B cell (primary cell): ENCODE measurements at regions not wholly inside any gene's neighbourhood (a gene's known extent, or its start where the extent isn't known, plus 50 kb on each side); places are given as distances from the start of the nearest gene placed in this dataset.

Experiments used
- ATAC-seq: fragments of 200-7000 bp; cut with Tn5 transposase; one replicate; pipeline ENCODE4 v1.10.0; 2021; ENCODE audit warnings: low read depth, mild to moderate bottlenecking, moderate number of reproducible peaks, moderate library complexity
- CTCF ChIA-PET: fragments of 350-600 bp; sonication (Branson Sonifier 250); formaldehyde crosslinking; loops from one replicate; lab custom pipeline; 2021; ENCODE audit warnings: antibody characterized with exemption, inconsistent platforms; lab: Charles Lee
- POLR2A ChIA-PET: fragments of 350-600 bp; sonication (Branson Sonifier 250); formaldehyde crosslinking; loops from one replicate; lab custom pipeline; 2021; ENCODE audit warnings: antibody characterized with exemption; lab: Charles Lee
- DNase-seq: peaks from one replicate; pipeline ENCODE4 v3.0.0; 2013
- H2AFZ ChIP-seq: 2 replicates; pipeline ENCODE4 v1.6.1; 2012; ENCODE audit warnings: mild to moderate bottlenecking, low read depth, low read length; ENCODE audit not compliant: insufficient read depth, poor library complexity, severe bottlenecking
- H3K27ac ChIP-seq, 2 donors: 1 replicate in 1 of 2; 2 replicates in 1 of 2; pipeline ENCODE4 v1.5.1; 2012 to 2013; ENCODE audit warnings: low read length in 2 of 2, mild to moderate bottlenecking in 2 of 2, moderate library complexity in 1 of 2
- H3K27me3 ChIP-seq, 4 experiments: fragments of 200-600 bp in 1 of 4; sonication (generic) in 1 of 4; replicated peaks in 1 of 4; 1 replicate in 2 of 4; 2 replicates in 2 of 4; pipeline versions ENCODE4 v1.6.1 to v1.7.0; 2013 to 2016; ENCODE audit warnings: low read length in 3 of 4, mild to moderate bottlenecking in 2 of 4, mixed read lengths in 1 of 4, moderate library complexity in 1 of 4; ENCODE audit not compliant: insufficient read depth in 4 of 4, control insufficient read depth in 3 of 4; ENCODE audit errors: control extremely low read depth in 1 of 4
- H3K36me3 ChIP-seq, 2 experiments: replicated peaks in 1 of 2; 1 replicate in 1 of 2; 2 replicates in 1 of 2; pipeline versions ENCODE4 v1.6.1 to v1.7.1; 2013; ENCODE audit warnings: low read length in 1 of 2; ENCODE audit not compliant: insufficient read depth in 2 of 2, control insufficient read depth in 1 of 2; ENCODE audit errors: control extremely low read depth in 1 of 2, extremely low read depth in 1 of 2
- H3K4me1 ChIP-seq, 2 donors: fragments of 200-600 bp in 1 of 2; sonication (generic) in 1 of 2; 1 replicate in 1 of 2; 2 replicates in 1 of 2; pipeline versions ENCODE4 v1.5.1 to v1.6.1; 2013 to 2017; ENCODE audit warnings: low read length in 2 of 2; ENCODE audit not compliant: control insufficient read depth in 2 of 2, insufficient read depth in 2 of 2
- H3K4me2 ChIP-seq: replicated peaks from 2 replicates; pipeline ENCODE3; 2012; ENCODE audit warnings: mild to moderate bottlenecking, low read depth, low read length; ENCODE audit not compliant: poor library complexity, severe bottlenecking
- H3K4me3 ChIP-seq, 5 experiments: fragments of 200-600 bp in 1 of 5; sonication (generic) in 1 of 5; 1 replicate in 3 of 5; 2 replicates in 2 of 5; pipeline versions ENCODE4 v1.5.1 to v1.7.0; 2011 to 2016; ENCODE audit warnings: low read length in 4 of 5, mild to moderate bottlenecking in 4 of 5, low read depth in 2 of 5, control low read depth in 1 of 5, moderate library complexity in 1 of 5; ENCODE audit not compliant: insufficient read depth in 1 of 5; ENCODE audit errors: control extremely low read depth in 1 of 5, extremely low read depth in 1 of 5
- H3K79me2 ChIP-seq: fragments of 200-600 bp; sonication (generic); one replicate; pipeline ENCODE4 v1.6.0; 2016; ENCODE audit warnings: low read length; ENCODE audit not compliant: control insufficient read depth, insufficient read depth
- H3K9ac ChIP-seq: fragments of 200-600 bp; sonication (generic); 2 replicates; pipeline ENCODE4 v1.6.1; 2017; ENCODE audit warnings: mild to moderate bottlenecking, low read length, moderate library complexity
- H3K9me3 ChIP-seq, 3 donors: one replicate each; pipeline versions ENCODE4 v1.6.1 to v1.7.1; 2013; ENCODE audit warnings: low read length in 2 of 3; ENCODE audit not compliant: control insufficient read depth in 2 of 3, insufficient read depth in 1 of 3; ENCODE audit errors: control extremely low read depth in 1 of 3
- H4K20me1 ChIP-seq: 2 replicates; pipeline ENCODE4 v1.6.0; 2012; ENCODE audit warnings: mild to moderate bottlenecking, low read length; ENCODE audit not compliant: insufficient read depth, control insufficient read depth, poor library complexity, severe bottlenecking
- H3K27ac Mint-ChIP-seq: one replicate; pipeline ENCODE4 v1.8.0; 2021; ENCODE audit warnings: mixed read lengths
- H3K27me3 Mint-ChIP-seq: one replicate; pipeline ENCODE4 v1.8.0; 2021; ENCODE audit warnings: mixed read lengths
- H3K4me1 Mint-ChIP-seq: one replicate; pipeline ENCODE4 v1.8.0; 2021; ENCODE audit warnings: mixed read lengths
- H3K4me3 Mint-ChIP-seq: one replicate; pipeline ENCODE4 v1.8.0; 2021; ENCODE audit warnings: mixed read lengths
- H3K9me3 Mint-ChIP-seq: one replicate; pipeline ENCODE4 v1.8.0; 2022; ENCODE audit warnings: mixed read lengths; ENCODE audit not compliant: insufficient read depth
- EZH2 ChIP-seq: IDR thresholded peaks from 2 replicates; pipeline ENCODE4 v1.6.1; 2012; ENCODE audit warnings: borderline replicate concordance, low read depth, mild to moderate bottlenecking, moderate library complexity, low read length; ENCODE audit not compliant: insufficient read depth, poor library complexity, severe bottlenecking
- WGBS: methylation state at CpG from one replicate; pipeline ENCODE4 v1.1.5; 2013; ENCODE audit warnings: missing lambda C conversion rate; ENCODE audit not compliant: insufficient coverage; 5-methylcytosine and 5-hydroxymethylcytosine counted together
- intact Hi-C: fragments of 100-400 bp; cut with micrococcal nuclease; formaldehyde crosslinking; loops from one replicate; pipeline ENCODE4 v1.10.0; 2022
- TF ChIP-seq, protein P1 (sequence below): fragments of 200-600 bp; IDR thresholded peaks from one replicate; pipeline ENCODE4 v1.8.0; 2022; ENCODE audit warnings: antibody characterized with exemption, mild to moderate bottlenecking

DNA sequence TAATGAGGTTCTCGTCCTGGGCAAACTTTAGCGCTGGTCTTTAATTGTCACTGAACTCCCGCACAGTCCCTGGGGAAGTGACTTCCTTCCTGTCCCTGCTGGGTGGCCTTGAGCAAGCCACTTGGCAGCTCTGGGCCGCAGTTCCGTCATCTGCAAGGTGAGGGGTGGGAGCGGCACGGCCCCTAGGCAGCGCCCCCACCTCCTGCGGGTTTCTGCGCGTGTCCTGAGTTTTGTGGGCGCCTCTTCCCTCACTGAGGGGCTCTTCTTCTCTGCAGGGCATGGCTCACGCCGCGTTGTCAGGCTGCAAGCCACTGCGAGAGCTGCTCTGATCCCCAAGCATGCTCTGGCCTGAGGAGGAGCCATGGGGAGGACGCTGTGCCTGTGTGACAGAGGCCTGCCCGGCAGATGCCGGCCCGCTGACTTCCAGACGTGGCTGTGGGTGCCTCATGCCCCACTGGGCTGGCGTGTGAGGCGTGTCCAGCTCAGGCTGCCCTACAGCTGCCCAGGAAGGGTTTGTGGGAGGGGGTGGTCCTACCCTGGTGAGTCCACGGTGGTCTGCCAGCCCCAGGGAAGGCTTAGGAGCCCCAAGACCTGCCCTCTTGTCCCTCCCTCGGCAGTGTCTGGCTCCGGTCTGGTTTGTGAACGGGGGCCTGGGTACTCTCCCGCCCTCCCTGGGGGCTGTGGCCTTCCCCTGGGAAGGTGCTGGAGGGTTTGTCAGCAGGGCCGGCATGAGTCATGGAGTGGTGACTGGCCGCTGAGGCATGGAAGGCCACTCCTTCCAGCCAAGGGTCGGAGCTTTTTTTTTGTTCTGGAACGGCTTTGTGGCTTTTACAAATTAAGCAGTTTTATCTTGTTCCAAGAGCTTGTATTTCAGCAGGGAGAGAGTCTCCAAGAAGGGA lies 182.0 kb downstream of the SEC14L1 start:
- H3K27ac Mint-ChIP-seq, result peak overlapping the region; percentile 90
- intact Hi-C loops, result loop anchor here (1.0 kb wide), 1 partner anchor 182 kb away; the partner anchor contains the start of gene SEC14L1
- ATAC-seq (peak; percentile 50), DNase-seq (peak; percentile 71)
- H3K9me3 Mint-ChIP-seq, result peaks cover 3% of the 10 kb centered on the region
- no peaks in the 10 kb centered on the region for H3K36me3 ChIP-seq
- H4K20me1 ChIP-seq, result no peaks in the 10 kb centered on the region
- 9% methylated on average over 32 of the region's 32 CpGs for WGBS
- peak overlapping the region; percentile 8 to 46 (median 44) for H3K4me3 ChIP-seq
- H3K9me3 ChIP-seq, result peaks cover 0 to 16% (median 0%) of the 10 kb centered on the region in 3 donors
- TF ChIP-seq EZH2, result no peak
- TF ChIP-seq, protein P1, sequence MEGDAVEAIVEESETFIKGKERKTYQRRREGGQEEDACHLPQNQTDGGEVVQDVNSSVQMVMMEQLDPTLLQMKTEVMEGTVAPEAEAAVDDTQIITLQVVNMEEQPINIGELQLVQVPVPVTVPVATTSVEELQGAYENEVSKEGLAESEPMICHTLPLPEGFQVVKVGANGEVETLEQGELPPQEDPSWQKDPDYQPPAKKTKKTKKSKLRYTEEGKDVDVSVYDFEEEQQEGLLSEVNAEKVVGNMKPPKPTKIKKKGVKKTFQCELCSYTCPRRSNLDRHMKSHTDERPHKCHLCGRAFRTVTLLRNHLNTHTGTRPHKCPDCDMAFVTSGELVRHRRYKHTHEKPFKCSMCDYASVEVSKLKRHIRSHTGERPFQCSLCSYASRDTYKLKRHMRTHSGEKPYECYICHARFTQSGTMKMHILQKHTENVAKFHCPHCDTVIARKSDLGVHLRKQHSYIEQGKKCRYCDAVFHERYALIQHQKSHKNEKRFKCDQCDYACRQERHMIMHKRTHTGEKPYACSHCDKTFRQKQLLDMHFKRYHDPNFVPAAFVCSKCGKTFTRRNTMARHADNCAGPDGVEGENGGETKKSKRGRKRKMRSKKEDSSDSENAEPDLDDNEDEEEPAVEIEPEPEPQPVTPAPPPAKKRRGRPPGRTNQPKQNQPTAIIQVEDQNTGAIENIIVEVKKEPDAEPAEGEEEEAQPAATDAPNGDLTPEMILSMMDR, result no peak
- H3K79me2 ChIP-seq, result no peaks in the 10 kb centered on the region
- H3K27me3 ChIP-seq, result no peaks in the 10 kb centered on the region
- H3K9ac ChIP-seq, result peak overlapping the region; percentile 56
- ChIA-PET CTCF (interaction anchor here (0.8 to 2.6 kb wide), 10 partner anchors 8 to 172 kb away, joined by 3 to 12 read pairs (median 4); no protein-coding TSS in a partner anchor), POLR2A (interaction anchor here (0.5 to 4.3 kb wide), 14 partner anchors 11 to 636 kb away, joined by 3 to 31 read pairs (median 5); partner anchors contain the start of gene TNRC6C)
- peaks cover 83% of the 10 kb centered on the region for H3K4me1 Mint-ChIP-seq
- H3K27me3 Mint-ChIP-seq, result no peaks in the 10 kb centered on the region
- peak overlapping the region; percentile 93 for H3K4me3 Mint-ChIP-seq
- H2AFZ ChIP-seq, result peak overlapping the region; percentile 64
- H3K4me1 ChIP-seq, result peaks cover 87 to 91% of the 10 kb centered on the region in 2 donors
- H3K27ac ChIP-seq, result peak overlapping the region; percentile 82 to 87
- H3K4me2 ChIP-seq, result peak overlapping the region; percentile 82
